ENCODE measurements at regions not wholly inside any gene's neighbourhood (a gene's known extent, or its start where the extent isn't known, plus 50 kb on each side); places are given as distances from the start of the nearest gene placed in this dataset.

GRCh38 chr13:106061781-106062180 lies 473.7 kb downstream of the EFNB2 start:
- Mint-ChIP-seq H3K4me3 (no peak overlapping the region), H3K4me1 (ENCODE audit: low read depth in 2 of 2) (no peaks in the 10 kb centered on the region), H3K27me3 (no peaks in the 10 kb centered on the region), H3K27ac (no peak overlapping the region), H3K9me3 (no peaks in the 10 kb centered on the region), H3K36me3 (no peaks in the 10 kb centered on the region)
- ATAC-seq (no peak), DNase-seq (ENCODE audit: low spot score) (no peak)

DNA sequence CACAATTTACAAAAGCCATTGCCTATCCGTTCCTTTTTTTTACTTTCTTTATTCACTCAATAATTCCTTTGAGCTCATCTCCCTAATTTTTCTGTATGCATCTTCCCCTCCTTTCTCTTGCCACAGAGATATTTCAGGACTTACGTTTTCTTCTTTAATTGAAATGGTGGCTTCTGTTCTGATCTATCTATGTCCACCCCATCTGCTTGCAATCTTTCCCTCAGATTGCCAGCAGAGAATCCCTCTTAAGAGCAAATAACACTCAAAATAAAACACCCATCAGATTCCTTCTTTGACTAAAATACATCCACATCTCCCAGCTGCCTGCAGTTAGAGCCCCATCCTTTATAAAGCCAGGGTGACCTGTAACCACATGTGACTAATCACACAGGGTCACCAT lies 478.6 kb downstream of the EFNB2 start:
- no peaks in the 10 kb centered on the region for H3K9me3 Mint-ChIP-seq
- ATAC-seq (no peak), DNase-seq (ENCODE audit: low spot score) (no peak)
- H3K4me3 Mint-ChIP-seq = no peak overlapping the region
- no peak overlapping the region for H3K27ac Mint-ChIP-seq
- no peaks in the 10 kb centered on the region for H3K4me1 Mint-ChIP-seq (ENCODE audit: low read depth in 2 of 2)
- no peaks in the 10 kb centered on the region for H3K27me3 Mint-ChIP-seq
- H3K36me3 Mint-ChIP-seq = no peaks in the 10 kb centered on the region

GRCh38 chr13:106052200-106052767 lies 483.2 kb downstream of the EFNB2 start:
- no peak for DNase-seq (ENCODE audit: low spot score)
- Mint-ChIP-seq H3K27ac (no peak overlapping the region), H3K9me3 (no peaks in the 10 kb centered on the region), H3K4me3 (no peak overlapping the region), H3K36me3 (no peaks in the 10 kb centered on the region), H3K27me3 (no peaks in the 10 kb centered on the region), H3K4me1 (ENCODE audit: low read depth in 2 of 2) (no peaks in the 10 kb centered on the region)
- ATAC-seq = no peak

- no peaks in the 10 kb centered on the region for H3K9me3 Mint-ChIP-seq
- no peak overlapping the region for H3K4me3 Mint-ChIP-seq
- no peaks in the 10 kb centered on the region for H3K27me3 Mint-ChIP-seq
- no peak overlapping the region for H3K27ac Mint-ChIP-seq
- no peaks in the 10 kb centered on the region for H3K4me1 Mint-ChIP-seq (ENCODE audit: low read depth in 2 of 2)
- DNase-seq (ENCODE audit: low spot score) (no peak), ATAC-seq (no peak)
- no peaks in the 10 kb centered on the region for H3K36me3 Mint-ChIP-seq
Observed at GRCh38 chr13:106049171-106049570, 486.3 kb downstream of the EFNB2 start.

GRCh38 chr13:106048386-106048785 lies 487.1 kb downstream of the EFNB2 start:
- Mint-ChIP-seq H3K9me3 (no peaks in the 10 kb centered on the region), H3K27ac (no peak overlapping the region), H3K4me3 (no peak overlapping the region), H3K4me1 (ENCODE audit: low read depth in 2 of 2) (no peaks in the 10 kb centered on the region), H3K36me3 (no peaks in the 10 kb centered on the region), H3K27me3 (no peaks in the 10 kb centered on the region)
- DNase-seq (ENCODE audit: low spot score) (no peak), ATAC-seq (no peak)

GRCh38 chr13:106047859-106048258 lies 487.6 kb downstream of the EFNB2 start:
- Mint-ChIP-seq H3K27ac (no peak overlapping the region), H3K36me3 (no peaks in the 10 kb centered on the region), H3K27me3 (no peaks in the 10 kb centered on the region), H3K9me3 (no peaks in the 10 kb centered on the region), H3K4me1 (ENCODE audit: low read depth in 2 of 2) (no peaks in the 10 kb centered on the region), H3K4me3 (no peak overlapping the region)
- no peak for DNase-seq (ENCODE audit: low spot score)
- no peak for ATAC-seq

DNA sequence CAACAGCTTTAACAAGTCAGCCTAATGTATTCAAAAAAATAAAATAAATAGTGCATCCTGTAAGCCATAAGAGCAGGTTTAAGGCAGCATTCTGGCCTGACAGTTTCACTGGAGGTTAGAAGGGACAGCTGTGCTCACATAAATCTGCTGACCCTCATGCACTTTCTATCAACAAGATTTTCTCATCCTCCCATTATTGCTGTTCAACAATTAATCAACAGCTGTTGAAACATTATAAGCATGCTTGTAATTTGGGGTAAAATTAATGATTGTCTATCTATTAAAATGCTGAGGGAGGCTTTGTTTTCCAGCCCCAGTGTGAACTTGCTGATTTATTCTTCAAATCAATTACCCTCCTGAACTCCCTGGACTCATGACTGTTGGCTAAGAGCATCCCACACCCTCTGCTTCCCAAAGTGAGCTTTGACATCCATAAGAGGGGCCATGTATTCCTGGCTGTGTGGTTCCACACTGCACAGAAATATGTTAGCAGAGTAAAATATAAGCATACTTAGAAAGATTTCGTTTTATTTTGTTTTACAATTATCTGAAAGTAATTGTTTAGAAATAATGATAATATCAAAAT lies 492.4 kb downstream of the EFNB2 start:
- Mint-ChIP-seq H3K4me1 (ENCODE audit: low read depth in 2 of 2) (no peaks in the 10 kb centered on the region), H3K4me3 (no peak overlapping the region), H3K36me3 (no peaks in the 10 kb centered on the region), H3K27ac (no peak overlapping the region), H3K27me3 (no peaks in the 10 kb centered on the region), H3K9me3 (peaks cover 4% of the 10 kb centered on the region)
- ATAC-seq (no peak), DNase-seq (ENCODE audit: low spot score) (no peak)

- ATAC-seq (no peak), DNase-seq (ENCODE audit: low spot score) (no peak)
- peaks cover 7% of the 10 kb centered on the region for H3K9me3 Mint-ChIP-seq
- no peaks in the 10 kb centered on the region for H3K27me3 Mint-ChIP-seq
- no peak overlapping the region for H3K27ac Mint-ChIP-seq
- H3K36me3 Mint-ChIP-seq = no peaks in the 10 kb centered on the region
- no peak overlapping the region for H3K4me3 Mint-ChIP-seq
- no peaks in the 10 kb centered on the region for H3K4me1 Mint-ChIP-seq (ENCODE audit: low read depth in 2 of 2)
Observed at GRCh38 chr13:106041445-106041844, 494.0 kb downstream of the EFNB2 start.

DNA sequence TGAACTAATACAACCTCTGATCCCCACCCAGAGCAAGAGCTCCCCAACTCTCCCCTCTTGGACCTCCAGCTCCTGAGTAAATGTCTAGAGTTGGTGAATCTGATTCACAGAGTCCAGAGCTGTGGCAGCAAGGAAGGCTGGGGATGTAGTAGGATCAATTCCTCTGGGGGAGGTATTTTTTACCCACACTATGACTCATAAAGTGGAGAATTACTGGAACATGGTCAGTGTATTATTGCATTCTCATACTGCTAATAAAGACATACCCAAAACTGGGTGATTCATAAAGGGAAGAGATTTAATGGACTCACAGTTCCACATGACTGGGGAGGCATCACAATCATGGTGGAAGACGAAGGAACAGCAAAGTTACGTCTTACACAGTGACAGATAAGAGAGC lies 496.7 kb downstream of the EFNB2 start:
- DNase-seq (ENCODE audit: low spot score) (no peak), ATAC-seq (no peak)
- no peaks in the 10 kb centered on the region for H3K27me3 Mint-ChIP-seq
- no peak overlapping the region for H3K4me3 Mint-ChIP-seq
- H3K27ac Mint-ChIP-seq = no peak overlapping the region
- H3K9me3 Mint-ChIP-seq = peaks cover 7% of the 10 kb centered on the region
- H3K4me1 Mint-ChIP-seq (ENCODE audit: low read depth in 2 of 2) = no peaks in the 10 kb centered on the region
- no peaks in the 10 kb centered on the region for H3K36me3 Mint-ChIP-seq

DNA sequence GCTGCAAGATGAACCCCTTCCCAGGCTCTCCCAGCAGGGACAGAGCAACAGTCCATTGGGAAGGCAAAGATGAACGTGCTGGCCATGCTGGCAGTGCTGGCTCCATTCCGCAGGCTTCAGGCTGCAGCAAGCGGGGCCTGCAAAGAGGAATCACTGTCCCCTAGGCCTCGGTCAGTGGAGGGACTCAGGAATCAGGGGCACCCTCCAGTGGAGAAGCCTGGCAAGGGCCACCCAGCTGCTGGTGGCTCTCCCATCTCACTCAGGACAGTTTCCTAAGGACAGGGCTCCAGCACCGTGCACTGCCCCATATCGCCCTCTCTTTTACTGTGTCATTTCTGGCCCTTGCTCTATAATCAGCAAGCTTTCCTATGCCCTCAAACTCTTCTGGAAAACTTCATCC lies 498.6 kb downstream of the EFNB2 start:
- H3K4me1 Mint-ChIP-seq (ENCODE audit: low read depth in 2 of 2) = no peaks in the 10 kb centered on the region

GRCh38 chr13:106034201-106034600 lies 501.3 kb downstream of the EFNB2 start:
- no peaks in the 10 kb centered on the region for H3K27me3 Mint-ChIP-seq
- no peak overlapping the region for H3K27ac Mint-ChIP-seq
- ATAC-seq (no peak), DNase-seq (ENCODE audit: low spot score) (no peak)
- peaks cover 3% of the 10 kb centered on the region for H3K9me3 Mint-ChIP-seq
- no peak overlapping the region for H3K4me3 Mint-ChIP-seq
- H3K4me1 Mint-ChIP-seq (ENCODE audit: low read depth in 2 of 2) = no peaks in the 10 kb centered on the region
- H3K36me3 Mint-ChIP-seq = no peaks in the 10 kb centered on the region

More for the DNA sequence above, 498.6 kb downstream of the EFNB2 start:
- Mint-ChIP-seq H3K27ac (no peak overlapping the region), H3K9me3 (peaks cover 7% of the 10 kb centered on the region), H3K27me3 (no peaks in the 10 kb centered on the region), H3K4me3 (no peak overlapping the region), H3K36me3 (no peaks in the 10 kb centered on the region)
- DNase-seq (ENCODE audit: low spot score) (no peak), ATAC-seq (no peak)

- Mint-ChIP-seq H3K4me3 (no peak overlapping the region), H3K27me3 (no peaks in the 10 kb centered on the region), H3K9me3 (peaks cover 3% of the 10 kb centered on the region), H3K4me1 (ENCODE audit: low read depth in 2 of 2) (no peaks in the 10 kb centered on the region), H3K27ac (no peak overlapping the region), H3K36me3 (no peaks in the 10 kb centered on the region)
- no peak for ATAC-seq
- no peak for DNase-seq (ENCODE audit: low spot score)
Observed at GRCh38 chr13:106033659-106034058, 501.8 kb downstream of the EFNB2 start.

- H3K9me3 Mint-ChIP-seq = no peaks in the 10 kb centered on the region
- DNase-seq (ENCODE audit: low spot score) = no peak
- no peak for ATAC-seq
- H3K4me3 Mint-ChIP-seq = no peak overlapping the region
- H3K27me3 Mint-ChIP-seq = no peaks in the 10 kb centered on the region
- no peaks in the 10 kb centered on the region for H3K4me1 Mint-ChIP-seq (ENCODE audit: low read depth in 2 of 2)
- H3K27ac Mint-ChIP-seq = no peak overlapping the region
- no peaks in the 10 kb centered on the region for H3K36me3 Mint-ChIP-seq
Observed at GRCh38 chr13:106032441-106032840, 503.0 kb downstream of the EFNB2 start.

DNA sequence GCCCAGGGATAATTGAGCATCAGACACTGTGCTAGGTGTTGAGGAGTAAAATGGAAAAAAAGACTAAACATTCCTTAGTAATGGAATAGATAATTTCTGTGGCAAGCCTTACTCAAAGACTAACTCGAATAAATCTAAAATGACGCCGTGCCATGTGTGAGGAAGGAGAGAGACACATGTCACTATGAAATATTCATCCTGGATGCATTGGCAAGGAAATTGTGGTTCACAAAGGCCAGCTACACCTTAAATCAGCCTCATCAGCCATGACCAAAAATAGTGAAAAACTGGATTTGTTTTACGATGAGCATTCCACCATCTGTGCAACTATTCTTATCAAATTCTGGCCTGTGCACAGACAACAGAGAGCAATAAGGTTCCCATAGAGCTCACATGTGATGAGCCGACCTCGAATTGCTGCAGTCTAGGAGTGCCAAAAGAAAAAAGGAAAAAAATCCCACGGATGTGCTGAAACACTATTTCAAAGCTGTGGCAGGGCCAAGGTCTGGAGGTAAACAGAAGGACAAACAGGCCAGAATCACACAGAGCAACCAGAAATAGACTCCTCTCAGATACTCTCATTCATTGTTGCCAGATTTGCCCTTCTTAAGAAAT lies 505.7 kb downstream of the EFNB2 start:
- H3K4me1 Mint-ChIP-seq (ENCODE audit: low read depth in 2 of 2) = no peaks in the 10 kb centered on the region
- H3K9me3 Mint-ChIP-seq = peaks cover 4% of the 10 kb centered on the region
- no peak overlapping the region for H3K4me3 Mint-ChIP-seq
- ATAC-seq (no peak), DNase-seq (ENCODE audit: low spot score) (no peak)
- H3K27me3 Mint-ChIP-seq = no peaks in the 10 kb centered on the region
- no peak overlapping the region for H3K27ac Mint-ChIP-seq
- H3K36me3 Mint-ChIP-seq = no peaks in the 10 kb centered on the region

DNA sequence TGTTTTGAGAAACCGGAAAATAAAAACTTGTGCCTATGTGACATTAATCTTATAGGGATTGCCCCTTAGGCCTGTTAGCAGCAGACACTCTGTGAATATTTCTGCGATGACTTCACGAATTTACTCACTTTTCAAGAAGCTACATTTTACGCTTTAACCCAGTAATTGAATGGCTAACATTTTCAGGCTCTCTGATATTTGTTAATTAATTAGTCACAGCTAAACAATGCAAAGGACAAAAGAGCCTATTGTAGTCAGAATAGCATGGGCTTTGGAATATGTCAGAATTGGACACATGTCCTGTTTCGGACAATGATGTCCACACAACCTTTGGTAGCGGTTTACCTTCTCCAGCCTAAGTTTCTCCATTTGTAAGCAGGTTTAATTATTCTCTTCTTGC lies 506.6 kb downstream of the EFNB2 start:
- Mint-ChIP-seq H3K27me3 (no peaks in the 10 kb centered on the region), H3K4me3 (no peak overlapping the region), H3K36me3 (no peaks in the 10 kb centered on the region), H3K4me1 (ENCODE audit: low read depth in 2 of 2) (no peaks in the 10 kb centered on the region), H3K27ac (no peak overlapping the region), H3K9me3 (peaks cover 4% of the 10 kb centered on the region)
- ATAC-seq (no peak), DNase-seq (ENCODE audit: low spot score) (no peak)
